GM18868 (cell line): ENCODE measurements at regions not wholly inside any gene's neighbourhood (a gene's known extent, or its start where the extent isn't known, plus 50 kb on each side); places are given as distances from the start of the nearest gene placed in this dataset.
A peak's percentile ranks its signal among the peaks of the same experiment; 100 is the strongest.

ENCODE experiments used
- ATAC-seq: cut with Tn5 transposase; IDR thresholded peaks from one replicate; pipeline ENCODE4 v1.9.1; 2021; ENCODE audit warnings: mild to moderate bottlenecking, moderate library complexity; ENCODE audit not compliant: unreplicated experiment

- no peak for ATAC-seq
These were observed 1279.6 kb upstream of the USP15 start for GRCh38 chr12:60980558-60980957.

- ATAC-seq: no peak
These were observed 1278.7 kb upstream of the USP15 start for GRCh38 chr12:60981473-60981872.

DNA sequence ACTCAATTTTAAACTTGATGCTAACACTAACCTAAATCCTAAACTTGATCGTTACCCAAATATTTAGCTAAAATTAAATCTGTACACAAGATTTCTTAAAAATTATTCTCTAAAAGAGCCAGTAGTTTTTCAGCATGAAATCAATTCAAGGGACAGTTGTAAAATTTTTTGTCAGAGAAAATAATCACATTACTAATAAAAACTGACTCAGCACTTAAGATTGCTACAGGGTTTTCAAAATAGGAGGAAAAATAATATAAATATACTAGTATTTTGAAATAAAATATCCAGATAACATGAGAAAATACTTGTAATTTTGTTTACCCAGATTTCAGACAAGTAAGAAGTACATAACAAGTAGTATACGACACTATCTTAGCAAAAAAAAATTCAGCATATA is 1268.1 kb upstream of the USP15 start:
- ATAC-seq: no peak

DNA sequence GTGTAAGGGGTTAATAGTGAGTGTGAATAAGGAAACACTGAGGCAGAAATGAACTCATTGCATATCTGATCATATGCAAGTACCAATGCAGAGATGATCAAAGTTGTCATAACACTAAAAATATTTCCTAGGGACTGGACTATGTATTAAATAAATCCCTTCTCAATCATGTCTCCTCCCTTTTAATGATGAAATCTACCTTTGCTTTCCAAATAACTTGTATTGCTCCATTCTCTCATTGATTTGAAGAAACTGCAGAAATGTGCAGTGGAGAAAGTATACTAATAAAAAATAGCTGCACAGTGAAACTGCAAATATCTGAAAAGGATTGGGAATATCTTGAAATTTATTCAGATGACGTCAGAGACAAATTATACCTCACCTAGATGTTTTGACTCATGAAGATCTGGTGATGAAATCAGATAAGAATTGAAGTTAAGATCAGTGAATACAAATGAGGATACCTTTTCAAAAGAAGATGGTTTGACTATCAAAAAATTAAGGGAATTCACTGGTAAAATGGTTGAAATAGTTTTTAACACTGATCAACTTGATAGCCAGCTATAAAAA is 1264.9 kb upstream of the USP15 start:
- no peak for ATAC-seq

DNA sequence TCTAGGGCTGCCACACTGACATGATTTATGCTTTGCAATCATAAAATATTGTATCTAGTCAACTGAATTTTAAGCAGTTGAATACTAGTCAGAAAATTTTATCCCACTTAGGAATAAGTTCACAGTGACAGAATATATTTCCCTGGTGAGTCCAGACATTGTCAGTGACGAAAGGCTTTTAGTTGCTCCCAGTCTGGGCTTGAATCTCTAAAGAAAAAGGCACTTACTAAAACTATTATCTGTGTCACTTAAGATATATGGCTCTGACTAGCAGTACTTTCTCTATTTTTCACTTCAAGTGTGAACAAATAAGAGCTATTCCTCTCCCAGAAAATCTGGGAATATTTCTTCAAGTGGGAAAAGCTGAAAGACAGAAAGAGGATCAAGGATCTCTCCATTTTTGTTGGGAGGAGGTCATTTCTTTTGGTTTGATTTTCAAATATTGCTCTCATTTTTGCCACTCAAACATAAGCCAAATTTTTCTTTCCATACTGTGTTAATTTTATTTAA is 1262.3 kb upstream of the USP15 start:
- ATAC-seq: no peak

- no peak for ATAC-seq
These were observed 1251.0 kb upstream of the USP15 start for GRCh38 chr12:61009192-61009591.

DNA sequence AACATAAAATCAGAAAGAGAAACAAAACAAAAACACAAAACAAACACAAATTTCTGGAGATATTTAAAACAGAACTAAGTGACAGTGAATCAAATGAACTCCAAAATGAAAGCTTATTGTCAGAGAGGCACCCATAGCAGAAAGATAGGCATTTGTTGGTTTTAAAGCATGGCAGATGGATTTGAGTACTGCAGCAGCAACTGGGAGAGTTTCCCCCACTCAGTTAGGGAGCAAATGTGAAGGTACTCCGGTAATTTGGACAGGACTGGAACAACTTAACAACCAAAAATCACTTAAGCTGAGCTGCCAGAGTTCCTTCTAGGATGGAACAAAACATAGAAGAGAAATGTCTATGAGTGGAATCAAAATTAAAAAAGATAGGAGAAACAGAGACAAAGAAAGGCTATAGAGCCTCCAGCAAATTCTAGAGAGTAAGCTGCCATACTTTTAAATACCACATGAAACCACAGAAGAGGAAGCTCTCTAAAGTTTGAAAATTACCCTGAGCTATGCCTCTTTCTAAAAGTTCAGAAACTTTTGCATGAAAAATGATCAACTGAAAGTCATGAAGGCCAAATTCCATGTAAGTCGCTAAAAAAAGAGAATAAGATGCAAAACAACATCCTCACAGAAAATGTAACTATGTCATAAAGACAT is 1248.3 kb upstream of the USP15 start:
- ATAC-seq: no peak

DNA sequence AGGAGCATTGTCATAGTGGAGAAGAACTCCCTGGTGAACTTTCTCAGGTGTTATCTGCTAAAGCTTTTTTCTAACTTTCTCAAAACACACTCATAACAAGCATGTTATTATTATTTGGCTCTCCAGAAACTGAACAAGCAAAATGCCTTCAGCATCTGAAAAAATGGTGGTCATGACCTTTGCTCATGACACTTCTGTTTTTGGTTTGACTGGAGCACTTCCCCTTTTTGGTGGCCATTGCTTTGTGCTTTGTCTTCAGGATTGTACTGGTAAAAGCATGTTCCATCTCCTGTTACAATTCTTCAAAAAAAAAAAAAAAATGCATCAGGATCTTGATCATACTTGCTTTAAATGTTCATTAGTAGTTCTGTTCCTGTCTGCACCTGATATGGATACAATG is 1241.6 kb upstream of the USP15 start:
- peak; percentile 96 for ATAC-seq

DNA sequence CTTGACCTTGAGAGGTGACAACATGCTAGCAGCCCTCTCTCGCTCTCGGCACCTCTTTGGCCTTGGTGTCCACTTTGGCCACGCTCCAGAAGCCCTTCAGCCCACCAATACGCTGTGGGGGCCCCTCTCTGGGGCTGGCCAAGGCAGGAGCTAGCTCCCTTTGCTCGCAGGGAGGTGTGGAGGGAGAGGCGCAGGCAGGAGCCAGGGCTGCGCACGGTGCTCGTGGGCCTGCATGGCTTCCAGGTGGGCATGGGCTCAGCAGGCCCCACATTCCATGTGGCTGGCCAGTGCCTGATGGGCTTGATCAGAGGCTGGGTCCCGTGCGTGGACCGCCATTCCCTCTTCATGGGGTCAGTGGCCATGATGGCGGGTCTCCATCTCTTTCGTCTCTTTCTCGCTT is 1237.0 kb upstream of the USP15 start:
- no peak for ATAC-seq

DNA sequence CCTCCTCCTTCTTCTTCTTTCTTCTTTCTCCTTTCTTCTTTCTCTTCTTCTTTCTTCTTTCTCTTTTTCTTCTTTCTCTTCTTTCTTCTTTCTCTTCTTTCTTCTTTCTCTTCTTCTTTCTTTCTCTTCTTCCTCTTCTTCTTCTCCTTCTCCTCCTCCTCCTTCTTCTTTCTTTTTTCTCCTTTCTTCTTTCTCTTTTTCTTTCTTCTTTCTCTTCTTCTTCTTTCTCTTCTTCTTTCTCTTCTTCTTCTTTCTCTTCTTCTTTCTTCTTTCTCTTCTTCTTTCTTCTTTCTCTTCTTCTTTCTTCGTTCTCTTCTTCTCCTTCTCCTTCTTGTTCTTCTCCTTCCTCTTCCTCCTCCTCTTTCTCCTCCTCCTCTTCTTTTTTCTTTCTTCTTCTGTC is 1230.7 kb upstream of the USP15 start:
- no peak for ATAC-seq

DNA sequence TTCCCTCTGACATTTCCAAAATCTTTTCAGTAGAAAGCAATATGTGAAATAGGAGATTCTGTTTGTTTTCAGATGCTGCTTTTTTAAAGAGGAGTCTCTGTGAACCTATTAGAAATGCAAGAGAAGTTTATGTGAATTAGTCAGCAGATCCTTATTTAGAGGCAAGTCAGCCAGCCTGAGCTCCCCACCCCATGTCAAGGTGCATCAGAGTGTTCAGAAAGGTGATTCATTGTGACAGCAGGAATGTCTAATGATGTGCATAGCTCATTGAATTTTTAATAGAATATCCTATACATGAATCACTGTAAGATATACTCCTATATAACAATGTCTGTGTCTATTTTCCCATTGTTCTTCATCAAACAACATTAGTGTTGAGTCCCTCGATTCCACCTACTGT is 1222.4 kb upstream of the USP15 start:
- no peak for ATAC-seq

DNA sequence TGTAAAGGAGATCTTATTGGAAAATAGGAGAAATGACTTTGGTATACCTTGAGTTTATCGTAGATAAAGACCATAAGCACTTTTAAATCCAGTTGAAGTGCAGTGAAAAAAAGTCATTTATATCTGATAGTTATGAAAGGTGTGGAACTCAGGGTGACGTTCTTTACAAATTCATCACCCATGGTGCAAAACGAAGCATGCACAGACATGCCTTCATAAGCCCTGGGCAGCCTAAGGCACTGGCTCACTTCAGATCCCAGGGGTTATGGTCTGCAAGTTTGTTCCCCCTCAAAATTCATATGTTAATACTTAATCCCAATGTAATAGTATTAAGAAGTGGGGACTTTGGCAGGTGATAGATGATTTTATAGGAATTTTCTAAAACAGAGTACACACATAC is 1216.4 kb upstream of the USP15 start:
- ATAC-seq: no peak

DNA sequence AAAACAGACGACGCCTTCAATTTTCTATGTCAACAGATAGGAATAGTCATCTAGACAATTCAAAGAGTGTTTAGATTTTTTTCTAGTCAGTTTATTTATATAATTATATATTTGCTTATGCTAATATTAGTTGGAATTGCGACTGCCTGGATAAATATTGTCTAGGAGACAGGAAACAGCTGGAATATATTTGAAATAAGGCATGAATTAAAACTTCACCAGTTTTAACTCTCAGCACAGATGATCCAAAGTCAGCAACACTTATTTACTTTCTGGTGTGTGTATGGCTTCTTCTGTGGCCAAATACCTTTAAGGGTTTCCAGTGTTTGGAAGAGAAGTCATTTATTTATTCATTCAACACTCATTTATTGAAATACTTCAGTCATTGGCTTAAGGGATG is 1215.4 kb upstream of the USP15 start:
- ATAC-seq: no peak

DNA sequence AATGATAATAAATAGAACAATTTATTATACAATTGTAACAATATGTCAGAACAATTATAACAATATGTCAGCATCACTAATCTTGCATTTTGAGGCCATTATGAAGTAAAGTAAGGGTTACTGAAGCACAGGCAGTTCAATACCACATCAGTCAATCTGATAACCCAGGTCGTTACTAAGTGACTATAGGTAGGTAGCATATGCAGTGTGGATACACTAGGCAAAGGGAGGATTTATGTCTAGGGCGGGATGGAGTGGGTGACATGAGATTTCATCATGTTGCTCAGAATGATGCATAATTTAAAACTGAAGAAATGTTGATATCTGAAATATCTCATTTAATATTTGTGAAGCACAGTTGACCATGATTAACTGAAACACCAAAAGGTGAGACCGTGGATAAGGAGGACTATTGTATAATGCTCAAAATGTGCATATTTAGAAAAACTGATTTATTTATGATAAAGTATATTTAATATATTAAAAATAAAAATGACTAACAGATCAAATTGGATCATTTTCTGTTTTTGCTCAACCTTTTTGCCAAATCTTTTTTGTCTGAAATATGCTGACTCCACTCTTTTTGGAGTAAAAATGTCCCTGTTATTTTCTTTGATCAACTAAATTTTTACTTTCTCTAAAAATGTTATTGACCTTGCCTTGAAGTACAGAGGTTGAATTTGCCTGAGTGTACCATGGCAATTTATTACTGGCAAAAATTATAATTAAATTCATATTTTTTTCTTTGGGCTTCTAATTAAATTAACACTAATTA is 1189.4 kb upstream of the USP15 start:
- ATAC-seq: no peak

GRCh38 chr12:61072717-61073116 is 1187.5 kb upstream of the USP15 start:
- ATAC-seq: no peak

GRCh38 chr12:61095111-61095510 is 1165.1 kb upstream of the USP15 start:
- no peak for ATAC-seq

GRCh38 chr12:61098031-61098580 is 1162.1 kb upstream of the USP15 start:
- ATAC-seq: no peak

DNA sequence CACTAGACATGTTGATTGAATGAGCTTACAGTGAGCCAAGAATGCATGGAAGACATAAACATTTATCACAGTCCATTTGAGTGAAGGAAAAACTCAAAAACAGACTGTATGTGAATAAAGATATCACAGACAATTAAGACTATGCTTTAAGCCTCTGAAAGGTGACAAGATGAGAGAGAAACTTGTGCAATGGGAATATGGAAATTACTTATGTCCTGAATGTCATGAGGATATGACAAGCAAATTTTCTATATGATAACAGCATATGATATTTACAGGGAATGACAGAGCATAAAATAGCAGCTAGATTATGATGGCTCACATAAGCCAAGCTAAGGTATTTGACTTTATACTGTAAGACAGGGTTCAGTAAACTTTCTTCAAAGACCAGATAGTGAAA is 1153.1 kb upstream of the USP15 start:
- no peak for ATAC-seq

- no peak for ATAC-seq
These were observed 1149.0 kb upstream of the USP15 start for GRCh38 chr12:61111218-61111617.

DNA sequence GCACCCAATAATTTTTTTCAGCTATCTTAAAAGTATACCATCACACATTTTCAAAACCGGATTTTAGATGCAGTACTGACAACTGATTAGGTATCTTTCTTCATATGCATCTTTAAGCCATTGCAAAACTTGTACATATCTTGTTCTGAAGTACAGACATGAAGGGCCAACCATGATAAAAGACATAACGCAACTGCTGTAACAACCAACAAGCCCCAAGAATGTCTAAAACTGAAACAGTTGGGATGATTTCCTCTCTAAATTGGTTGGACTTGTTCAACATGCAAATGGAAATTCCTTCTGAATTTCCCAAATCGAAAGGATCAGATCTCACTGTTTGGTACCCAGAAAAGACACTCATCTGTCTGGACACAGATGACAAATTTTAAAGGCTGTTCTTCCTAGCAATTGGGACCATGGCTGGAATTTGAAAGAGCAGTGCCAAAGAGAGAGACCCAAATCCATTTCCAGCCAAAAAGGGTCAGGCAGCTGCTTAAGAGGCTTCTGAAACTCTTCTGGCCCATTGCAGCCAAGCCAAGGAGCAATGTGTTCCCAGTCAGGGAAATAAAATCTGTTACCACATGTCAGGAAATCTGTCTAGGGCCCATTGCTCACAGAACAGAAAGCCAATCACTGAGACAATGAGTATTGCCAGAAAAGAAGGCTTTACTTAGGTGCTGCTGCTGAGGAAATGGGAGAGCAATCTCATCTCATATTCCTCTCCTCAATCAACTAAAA is 1122.4 kb upstream of the USP15 start:
- ATAC-seq: no peak

DNA sequence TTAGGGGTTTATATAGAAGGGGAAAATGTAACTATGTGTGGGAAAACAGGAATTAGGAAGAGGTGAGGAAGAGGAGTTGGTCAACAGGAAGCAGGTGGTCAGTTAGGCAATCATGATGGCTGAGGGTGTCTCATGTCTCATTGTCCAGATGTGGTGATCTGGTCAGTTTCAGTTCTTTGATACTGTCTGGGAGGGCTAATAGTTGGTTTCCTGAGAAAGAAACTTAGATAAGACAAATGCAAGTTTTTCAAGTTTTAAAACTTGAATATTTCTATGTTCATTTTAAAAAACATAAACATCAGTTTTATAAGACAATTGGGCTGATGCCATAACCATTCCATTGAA is 1121.8 kb upstream of the USP15 start:
- ATAC-seq: no peak
